ENCODE measurements at regions not wholly inside any gene's neighbourhood (a gene's known extent, or its start where the extent isn't known, plus 50 kb on each side); places are given as distances from the start of the nearest gene placed in this dataset.
"Not testable (repeated sequence)": the region's sequence is repeated elsewhere in the genome, so short reads cannot be mapped to it uniquely, and the experiment has no call there.

DNA sequence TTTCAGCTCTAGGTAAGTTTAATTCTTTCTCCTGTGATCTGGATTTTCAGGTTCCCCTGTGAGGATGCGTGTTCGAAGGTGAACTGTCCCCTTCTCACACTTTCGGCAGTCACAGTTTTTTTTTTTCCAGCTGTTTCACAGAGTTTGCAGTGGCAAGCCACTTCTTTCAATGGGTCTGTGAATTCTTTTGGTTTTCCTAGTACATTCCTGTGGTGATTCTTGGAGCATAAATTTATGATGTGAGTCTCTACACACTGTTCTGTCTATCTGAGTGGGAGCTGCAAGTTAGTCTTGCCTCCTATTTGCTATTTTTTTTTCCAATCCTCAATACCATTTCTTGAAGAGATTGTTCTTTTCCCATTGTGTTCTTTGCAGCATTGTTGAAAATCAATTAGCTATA lies 595.5 kb downstream of the RAPGEF2 start:
- Mint-ChIP-seq H3K27me3 (ENCODE audit: insufficient read depth, unreplicated experiment) (no peaks in the 10 kb centered on the region), H3K27ac (ENCODE audit: low read depth, unreplicated experiment) (no peak overlapping the region), H3K4me3 (ENCODE audit: unreplicated experiment) (no peak overlapping the region), H3K36me3 (ENCODE audit: insufficient read depth, unreplicated experiment) (no peaks in the 10 kb centered on the region), H3K4me1 (ENCODE audit: insufficient read depth, unreplicated experiment) (no peaks in the 10 kb centered on the region), H3K9me3 (ENCODE audit: unreplicated experiment) (peaks cover 8% of the 10 kb centered on the region)
- POLR2A ChIA-PET: no interaction called here
- CTCF ChIA-PET: interaction anchor here (0.6 to 0.8 kb wide), 4 partner anchors 10 to 1870 kb away, joined by 3 to 4 read pairs (median 3); no protein-coding TSS in a partner anchor
- intact Hi-C loops (cut with micrococcal nuclease): no loop called here
- no peak for DNase-seq (ENCODE audit: unreplicated experiment)
- BruUV-seq (replicated peaks): no TSS peak
- TF ChIP-seq, protein P1, sequence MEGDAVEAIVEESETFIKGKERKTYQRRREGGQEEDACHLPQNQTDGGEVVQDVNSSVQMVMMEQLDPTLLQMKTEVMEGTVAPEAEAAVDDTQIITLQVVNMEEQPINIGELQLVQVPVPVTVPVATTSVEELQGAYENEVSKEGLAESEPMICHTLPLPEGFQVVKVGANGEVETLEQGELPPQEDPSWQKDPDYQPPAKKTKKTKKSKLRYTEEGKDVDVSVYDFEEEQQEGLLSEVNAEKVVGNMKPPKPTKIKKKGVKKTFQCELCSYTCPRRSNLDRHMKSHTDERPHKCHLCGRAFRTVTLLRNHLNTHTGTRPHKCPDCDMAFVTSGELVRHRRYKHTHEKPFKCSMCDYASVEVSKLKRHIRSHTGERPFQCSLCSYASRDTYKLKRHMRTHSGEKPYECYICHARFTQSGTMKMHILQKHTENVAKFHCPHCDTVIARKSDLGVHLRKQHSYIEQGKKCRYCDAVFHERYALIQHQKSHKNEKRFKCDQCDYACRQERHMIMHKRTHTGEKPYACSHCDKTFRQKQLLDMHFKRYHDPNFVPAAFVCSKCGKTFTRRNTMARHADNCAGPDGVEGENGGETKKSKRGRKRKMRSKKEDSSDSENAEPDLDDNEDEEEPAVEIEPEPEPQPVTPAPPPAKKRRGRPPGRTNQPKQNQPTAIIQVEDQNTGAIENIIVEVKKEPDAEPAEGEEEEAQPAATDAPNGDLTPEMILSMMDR (IDR thresholded peaks at IDR 0.05; ENCODE audit: unreplicated experiment): no peak

DNA sequence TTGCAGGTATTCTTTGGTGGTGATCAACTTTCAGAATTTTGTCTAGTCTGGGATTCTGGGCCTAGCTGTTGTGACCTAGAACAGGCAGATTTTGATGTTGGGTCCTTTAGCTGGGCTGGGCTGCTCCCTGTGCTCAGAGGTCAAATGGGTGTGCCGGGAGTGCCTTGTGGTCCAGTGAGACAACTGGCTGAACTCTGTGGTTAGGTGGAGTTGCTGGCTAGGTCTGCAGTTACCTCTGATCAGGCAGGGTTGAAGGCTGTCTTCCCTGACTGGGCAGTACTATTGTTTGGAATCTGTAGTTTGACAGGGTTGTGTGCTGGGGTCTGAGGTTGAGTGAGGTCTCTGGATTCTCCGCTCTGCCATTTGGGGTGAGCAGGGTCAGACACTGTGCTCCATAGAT lies 599.3 kb downstream of the RAPGEF2 start:
- Mint-ChIP-seq H3K27ac (ENCODE audit: low read depth, unreplicated experiment) (no peak overlapping the region), H3K4me1 (ENCODE audit: insufficient read depth, unreplicated experiment) (no peaks in the 10 kb centered on the region), H3K4me3 (ENCODE audit: unreplicated experiment) (no peak overlapping the region), H3K27me3 (ENCODE audit: insufficient read depth, unreplicated experiment) (no peaks in the 10 kb centered on the region), H3K36me3 (ENCODE audit: insufficient read depth, unreplicated experiment) (no peaks in the 10 kb centered on the region), H3K9me3 (ENCODE audit: unreplicated experiment) (peaks cover 8% of the 10 kb centered on the region)
- BruUV-seq (replicated peaks): no TSS peak
- no peak for DNase-seq (ENCODE audit: unreplicated experiment)
- CTCF ChIA-PET: interaction anchor here (0.5 to 1.0 kb wide), 4 partner anchors 119 to 759 kb away, joined by 3 to 4 read pairs (median 3); no protein-coding TSS in a partner anchor
- POLR2A ChIA-PET: interaction anchor here (1.4 kb wide), 1 partner anchor 19 kb away, joined by 4 read pairs; no protein-coding TSS in a partner anchor
- intact Hi-C loops (cut with micrococcal nuclease): no loop called here
- TF ChIP-seq, protein P1 (IDR thresholded peaks at IDR 0.05; ENCODE audit: unreplicated experiment): no peak

DNA sequence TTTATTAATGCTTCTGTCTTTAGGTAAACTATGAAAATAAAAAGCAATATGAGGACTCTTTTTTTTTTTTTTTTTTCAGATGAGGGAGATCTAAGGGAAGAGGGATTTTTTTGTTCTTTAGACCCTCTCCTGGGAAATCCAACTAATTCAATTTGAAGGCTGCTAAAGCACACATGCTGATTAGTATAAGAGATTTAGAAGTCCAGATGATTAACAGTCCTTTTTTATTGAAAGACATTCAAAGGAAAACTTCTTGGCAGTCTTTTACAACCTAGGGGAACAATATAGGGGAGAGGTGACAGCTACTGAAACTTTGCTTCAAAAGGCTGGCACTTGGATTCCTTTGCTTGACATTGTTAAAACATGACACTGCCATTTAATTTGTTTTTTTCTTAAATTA lies 602.5 kb downstream of the RAPGEF2 start:
- no peaks in the 10 kb centered on the region for H3K36me3 Mint-ChIP-seq (ENCODE audit: insufficient read depth, unreplicated experiment)
- intact Hi-C loops (cut with micrococcal nuclease): no loop called here
- H3K27ac Mint-ChIP-seq (ENCODE audit: low read depth, unreplicated experiment): no peak overlapping the region
- BruUV-seq (replicated peaks): no TSS peak
- no peak overlapping the region for H3K4me3 Mint-ChIP-seq (ENCODE audit: unreplicated experiment)
- peaks cover 8% of the 10 kb centered on the region for H3K9me3 Mint-ChIP-seq (ENCODE audit: unreplicated experiment)
- TF ChIP-seq, protein P1 (IDR thresholded peaks at IDR 0.05; ENCODE audit: unreplicated experiment): no peak
- DNase-seq (ENCODE audit: unreplicated experiment): no peak
- H3K27me3 Mint-ChIP-seq (ENCODE audit: insufficient read depth, unreplicated experiment): no peaks in the 10 kb centered on the region
- H3K4me1 Mint-ChIP-seq (ENCODE audit: insufficient read depth, unreplicated experiment): no peaks in the 10 kb centered on the region
- ChIA-PET POLR2A (no interaction called here), CTCF (interaction anchor here (0.6 kb wide), 1 partner anchor 16 kb away, joined by 3 read pairs; no protein-coding TSS in a partner anchor)

DNA sequence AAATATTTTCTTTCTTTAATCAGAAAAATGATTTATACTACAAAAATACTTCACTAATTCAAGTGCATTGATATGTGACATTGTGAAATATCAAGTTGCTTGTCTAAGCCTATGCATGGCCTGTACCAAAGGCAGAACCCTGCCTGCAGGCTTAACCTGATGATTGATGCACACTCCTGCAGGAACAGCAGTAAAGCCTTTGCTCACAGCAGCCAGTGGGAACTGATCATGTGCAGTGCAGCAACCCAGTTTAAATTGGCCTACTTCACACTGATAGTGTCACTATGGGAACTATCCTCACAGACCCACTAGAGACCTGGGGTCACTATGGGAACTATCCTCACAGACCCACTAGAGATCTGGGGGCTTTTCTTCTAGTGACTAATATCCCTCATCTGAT lies 603.8 kb downstream of the RAPGEF2 start:
- ChIA-PET CTCF (no interaction called here), POLR2A (no interaction called here)
- TF ChIP-seq, protein P1 (IDR thresholded peaks at IDR 0.05; ENCODE audit: unreplicated experiment): no peak
- Mint-ChIP-seq H3K4me3 (ENCODE audit: unreplicated experiment) (no peak overlapping the region), H3K36me3 (ENCODE audit: insufficient read depth, unreplicated experiment) (no peaks in the 10 kb centered on the region), H3K4me1 (ENCODE audit: insufficient read depth, unreplicated experiment) (no peaks in the 10 kb centered on the region), H3K9me3 (ENCODE audit: unreplicated experiment) (peaks cover under 1% of the 10 kb centered on the region), H3K27ac (ENCODE audit: low read depth, unreplicated experiment) (no peak overlapping the region), H3K27me3 (ENCODE audit: insufficient read depth, unreplicated experiment) (no peaks in the 10 kb centered on the region)
- no peak for DNase-seq (ENCODE audit: unreplicated experiment)
- intact Hi-C loops (cut with micrococcal nuclease): no loop called here
- no TSS peak for BruUV-seq (replicated peaks)

DNA sequence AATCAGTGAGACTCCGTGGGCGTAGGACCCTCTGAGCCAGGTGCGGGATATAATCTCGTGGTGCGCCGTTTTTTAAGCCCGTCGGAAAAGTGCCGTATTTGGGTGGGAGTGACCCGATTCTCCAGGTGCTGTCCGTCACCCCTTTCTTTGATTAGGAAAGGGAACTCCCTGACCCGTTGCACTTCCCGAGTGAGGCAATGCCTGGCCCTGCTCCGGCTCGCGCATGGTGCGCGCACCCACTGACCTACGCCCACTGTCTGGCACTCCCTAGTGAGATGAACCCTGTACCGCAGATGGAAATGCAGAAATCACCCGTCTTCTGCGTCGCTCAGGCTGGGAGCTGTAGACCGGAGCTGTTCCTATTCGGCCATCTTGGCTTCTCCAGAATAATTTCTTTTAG lies 612.3 kb downstream of the RAPGEF2 start:
- BruUV-seq (replicated peaks); H3K4me3 Mint-ChIP-seq (ENCODE audit: unreplicated experiment); H3K9me3 Mint-ChIP-seq (ENCODE audit: unreplicated experiment); DNase-seq (ENCODE audit: unreplicated experiment); H3K4me1 Mint-ChIP-seq (ENCODE audit: insufficient read depth, unreplicated experiment); H3K27ac Mint-ChIP-seq (ENCODE audit: low read depth, unreplicated experiment); CTCF ChIA-PET; H3K27me3 Mint-ChIP-seq (ENCODE audit: insufficient read depth, unreplicated experiment); intact Hi-C loops (cut with micrococcal nuclease); H3K36me3 Mint-ChIP-seq (ENCODE audit: insufficient read depth, unreplicated experiment); POLR2A ChIA-PET: not testable (repeated sequence)
